ENCODE measurements at regions not wholly inside any gene's neighbourhood (a gene's known extent, or its start where the extent isn't known, plus 50 kb on each side); places are given as distances from the start of the nearest gene placed in this dataset.

- no peak for TF ChIP-seq COPS2 (conservative IDR thresholded peaks at IDR 0.05)
- no peak for TF ChIP-seq TARDBP (IDR thresholded peaks at IDR 0.05)
Observed at GRCh38 chr3:117435506-117435905, 725.9 kb downstream of the TUSC7 start (continued).

- CTCF ChIA-PET (ENCODE audit: low intra/inter-chr PET ratio), result no interaction called here
- TF ChIP-seq IRF1 (CRISPR knock-in tag; IDR thresholded peaks at IDR 0.05; ENCODE audit: borderline replicate concordance), result no peak
- TF ChIP-seq ZNF217 (CRISPR knock-in tag; IDR thresholded peaks at IDR 0.05), result no peak
- TF ChIP-seq YY1 (IDR thresholded peaks at IDR 0.05; ENCODE audit: borderline replicate concordance in 1 of 3, control insufficient read depth in 1 of 3, extremely low read depth in 1 of 3, insufficient read depth in 3 of 3, insufficient read length in 1 of 3, insufficient replicate concordance in 2 of 3, low read depth in 1 of 3, low read length in 2 of 3), result no peak
- no peak for TF ChIP-seq NELFE (IDR thresholded peaks at IDR 0.05; ENCODE audit: insufficient read depth, insufficient read length)
- TF ChIP-seq GABPB1 (CRISPR knock-in tag; IDR thresholded peaks at IDR 0.05), result no peak
- no peak for TF ChIP-seq FUS (optimal IDR thresholded peaks at IDR 0.05; ENCODE audit: low read depth, low read length)
- TF ChIP-seq CREBBP (IDR thresholded peaks at IDR 0.05; ENCODE audit: low read depth, low read length), result no peak
- TF ChIP-seq ETV1 (tag; conservative IDR thresholded peaks at IDR 0.05; ENCODE audit: low read depth), result no peak
- no peak for TF ChIP-seq NCOA4 (IDR thresholded peaks at IDR 0.05; ENCODE audit: partially characterized antibody)
- TF ChIP-seq RBFOX2 (IDR thresholded peaks at IDR 0.05; ENCODE audit: low read depth, low read length), result no peak
- no peak for TF ChIP-seq DNMT1 (IDR thresholded peaks at IDR 0.05)
- TF ChIP-seq ZNF778 (CRISPR knock-in tag; IDR thresholded peaks at IDR 0.05), result no peak
- TF ChIP-seq ZNF436 (CRISPR knock-in tag; IDR thresholded peaks at IDR 0.05), result no peak
- TF ChIP-seq ZNF239 (CRISPR knock-in tag; IDR thresholded peaks at IDR 0.05), result no peak
- TF ChIP-seq ZNF395 (CRISPR knock-in tag; IDR thresholded peaks at IDR 0.05), result no peak
- no peak for TF ChIP-seq ZNF146 (CRISPR knock-in tag; IDR thresholded peaks at IDR 0.05; ENCODE audit: unreplicated experiment)
- intact Hi-C loops (cut with micrococcal nuclease) (no loop called here), in situ Hi-C loops (cut with MboI) (no loop called here)
- no peak overlapping the region for H3K9ac ChIP-seq (ENCODE audit: insufficient read depth in 1 of 2, low read depth in 2 of 2, low read length in 2 of 2)
- no peak overlapping the region for H3K4me2 ChIP-seq (ENCODE audit: insufficient read depth, low read length)
- H3K9me1 ChIP-seq (ENCODE audit: control insufficient read depth, insufficient read depth, low read length), result no peaks in the 10 kb centered on the region
- no peaks in the 10 kb centered on the region for H3K4me1 ChIP-seq (replicated peaks in 1 of 2; ENCODE audit: control insufficient read depth in 2 of 2, insufficient read depth in 2 of 2, low read length in 2 of 2)
- ATAC-seq, result no peak
- no peak for FAIRE-seq
- POLR2A ChIA-PET, result no interaction called here
- H3K79me2 ChIP-seq (ENCODE audit: control insufficient read depth, insufficient read depth, low read length), result no peaks in the 10 kb centered on the region
- no peaks in the 10 kb centered on the region for H4K20me1 ChIP-seq (replicated peaks; ENCODE audit: control insufficient read depth, insufficient read depth, low read length)
- BruUV-seq (replicated peaks), result no TSS peak
- no peaks in the 10 kb centered on the region for H3K36me3 ChIP-seq (ENCODE audit: control insufficient read depth, insufficient read depth, low read length)
- no peak overlapping the region for H3K4me3 ChIP-seq
- DNase-seq (ENCODE audit: extremely low read depth in 1 of 4, low spot score in 3 of 4), result no peak
- H3K9me3 ChIP-seq (replicated peaks; ENCODE audit: control insufficient read depth, insufficient read depth, low read depth, low read length), result no peaks in the 10 kb centered on the region
- no peak overlapping the region for H3K27ac ChIP-seq (ENCODE audit: extremely low read depth, low read depth, low read length)
- H3K27me3 ChIP-seq (ENCODE audit: control insufficient read depth in 2 of 2, insufficient read depth in 2 of 2, low read length in 2 of 2), result no peaks in the 10 kb centered on the region
- no peak overlapping the region for H2AFZ ChIP-seq (ENCODE audit: low read depth, low read length)
- WGBS (ENCODE audit: insufficient coverage, low coverage, missing lambda C conversion rate), result 0% methylated on average over 3 of the region's 3 CpGs
Observed at GRCh38 chr3:117439812-117440211, 730.2 kb downstream of the TUSC7 start.

Measured in K562 (cell line).